Gastroesophageal sphincter (tissue), 4 donors: ENCODE measurements at regions not wholly inside any gene's neighbourhood (a gene's known extent, or its start where the extent isn't known, plus 50 kb on each side); places are given as distances from the start of the nearest gene placed in this dataset.

Experiments used
- ATAC-seq: fragments of 150-250 bp; one replicate; pipeline ENCODE4 v1.9.1; 2016; ENCODE audit warnings: mild to moderate bottlenecking, moderate library complexity
- H3K27ac ChIP-seq, 4 donors: fragments of 200-600 bp; sonication (generic) in 3 of 4; 1 replicate in 3 of 4; 2 replicates in 1 of 4; pipeline ENCODE4 v1.5.1; 2016 to 2019
- H3K27me3 ChIP-seq: fragments of 200-600 bp; sonication (generic); one replicate; pipeline ENCODE4 v1.5.1; 2019
- H3K36me3 ChIP-seq, 2 donors: fragments of 200-600 bp; sonication (generic); one replicate each; pipeline ENCODE4 v1.5.1; 2019; ENCODE audit warnings: control low read depth in 1 of 2
- H3K4me1 ChIP-seq, 3 donors: fragments of 200-600 bp; sonication (generic); 1 replicate in 2 of 3; 2 replicates in 1 of 3; pipeline ENCODE4 v1.5.1; 2016 to 2019; ENCODE audit warnings: control low read depth in 2 of 3
- H3K4me3 ChIP-seq, 2 donors: fragments of 200-600 bp; sonication (generic); one replicate each; pipeline ENCODE4 v1.5.1; 2019; ENCODE audit warnings: mild to moderate bottlenecking in 1 of 2, moderate library complexity in 1 of 2
- H3K9me3 ChIP-seq, 3 donors: fragments of 200-600 bp; sonication (generic); one replicate each; pipeline ENCODE4 v1.5.1; 2017 to 2019; ENCODE audit warnings: control low read depth in 2 of 3
- EP300 ChIP-seq: sonication (generic); formaldehyde crosslinking; IDR thresholded peaks from one replicate; pipeline ENCODE4 v1.6.1; 2017; ENCODE audit warnings: antibody characterized with exemption, mild to moderate bottlenecking
- POLR2A ChIP-seq, 2 donors: fragments of 450-650 bp; IDR thresholded peaks; one replicate each; pipeline ENCODE4 v1.6.1; 2017; ENCODE audit warnings: antibody characterized with exemption in 2 of 2, mild to moderate bottlenecking in 2 of 2, moderate library complexity in 1 of 2
- POLR2AphosphoS5 ChIP-seq: sonication (generic); formaldehyde crosslinking; IDR thresholded peaks from one replicate; pipeline ENCODE4 v1.6.1; 2017; ENCODE audit warnings: antibody characterized with exemption
- WGBS, 2 donors: methylation state at CpG; one replicate each; pipeline ENCODE4 v1.1.5; 2018; ENCODE audit warnings: low coverage in 1 of 2; 5-methylcytosine and 5-hydroxymethylcytosine counted together
- TF ChIP-seq, protein P1 (sequence below), 4 experiments: fragments of 200-600 bp in 2 of 4; fragments of 450-650 bp in 2 of 4; sonication (generic) in 1 of 4; IDR thresholded peaks; one replicate each; pipeline ENCODE4 v1.5.1; 2017 to 2019; ENCODE audit warnings: antibody characterized with exemption in 4 of 4, mild to moderate bottlenecking in 2 of 4, moderate library complexity in 2 of 4

DNA sequence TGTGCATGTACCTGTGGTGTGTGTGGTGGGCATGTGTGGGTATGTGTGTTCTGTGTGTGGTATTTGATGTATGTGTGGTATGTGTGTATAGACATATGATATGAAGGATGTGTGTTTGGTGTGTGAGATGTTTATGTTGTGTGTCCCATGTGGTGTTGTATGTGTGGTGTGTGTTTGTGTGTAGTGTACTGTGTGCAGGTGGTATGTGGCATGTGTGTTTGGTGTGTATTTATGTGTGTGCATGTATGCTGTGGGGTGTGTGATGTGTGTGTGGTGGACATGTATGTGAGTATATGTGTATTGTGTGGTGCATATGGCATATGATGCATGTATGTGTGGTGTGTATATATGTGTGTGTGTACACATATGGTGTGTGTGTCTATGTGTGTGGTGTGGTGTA, 718.8 kb upstream of the SOX11 start:
- no peak for ATAC-seq

DNA sequence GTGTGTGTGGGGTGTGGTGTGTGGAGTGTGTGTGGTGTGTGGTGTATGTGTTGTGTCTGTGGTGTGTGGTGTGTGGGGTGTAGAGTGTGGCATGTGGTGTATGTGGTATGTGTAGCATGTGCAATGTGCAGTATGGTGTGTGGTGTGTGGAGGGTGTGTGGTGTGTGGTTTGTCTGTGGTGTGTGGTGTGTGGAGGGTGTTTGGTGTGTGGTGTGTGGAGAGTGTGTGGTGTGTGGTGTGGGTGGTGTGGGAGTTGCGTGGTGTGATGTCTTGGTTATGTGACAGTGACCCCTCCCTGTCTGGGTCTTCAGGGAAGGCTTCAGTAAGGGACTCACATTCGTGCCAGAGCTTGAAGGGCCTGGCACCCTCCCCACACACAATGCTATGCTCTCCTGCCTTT, 718.2 kb upstream of the SOX11 start:
- 60% methylated on average over 1 of the region's 2 CpGs; no CpG with 5 or more reads in 1 of the 2 donors for WGBS, 2 donors
- Histone ChIP-seq H3K9me3 (no peaks in the 10 kb centered on the region), H3K36me3 (no peaks in the 10 kb centered on the region), H3K4me1 (no peaks in the 10 kb centered on the region), H3K27ac (no peak overlapping the region), H3K27me3 (no peaks in the 10 kb centered on the region), H3K4me3 (no peak overlapping the region)
- peak; percentile 56 for ATAC-seq
- TF ChIP-seq POLR2AphosphoS5: no peak
- TF ChIP-seq, protein P1, sequence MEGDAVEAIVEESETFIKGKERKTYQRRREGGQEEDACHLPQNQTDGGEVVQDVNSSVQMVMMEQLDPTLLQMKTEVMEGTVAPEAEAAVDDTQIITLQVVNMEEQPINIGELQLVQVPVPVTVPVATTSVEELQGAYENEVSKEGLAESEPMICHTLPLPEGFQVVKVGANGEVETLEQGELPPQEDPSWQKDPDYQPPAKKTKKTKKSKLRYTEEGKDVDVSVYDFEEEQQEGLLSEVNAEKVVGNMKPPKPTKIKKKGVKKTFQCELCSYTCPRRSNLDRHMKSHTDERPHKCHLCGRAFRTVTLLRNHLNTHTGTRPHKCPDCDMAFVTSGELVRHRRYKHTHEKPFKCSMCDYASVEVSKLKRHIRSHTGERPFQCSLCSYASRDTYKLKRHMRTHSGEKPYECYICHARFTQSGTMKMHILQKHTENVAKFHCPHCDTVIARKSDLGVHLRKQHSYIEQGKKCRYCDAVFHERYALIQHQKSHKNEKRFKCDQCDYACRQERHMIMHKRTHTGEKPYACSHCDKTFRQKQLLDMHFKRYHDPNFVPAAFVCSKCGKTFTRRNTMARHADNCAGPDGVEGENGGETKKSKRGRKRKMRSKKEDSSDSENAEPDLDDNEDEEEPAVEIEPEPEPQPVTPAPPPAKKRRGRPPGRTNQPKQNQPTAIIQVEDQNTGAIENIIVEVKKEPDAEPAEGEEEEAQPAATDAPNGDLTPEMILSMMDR (IDR thresholded peaks at IDR 0.05): no peak
- TF ChIP-seq POLR2A (IDR thresholded peaks at IDR 0.05): no peak

More for the DNA sequence above, 718.8 kb upstream of the SOX11 start:
- Histone ChIP-seq H3K27me3 (no peaks in the 10 kb centered on the region), H3K36me3 (no peaks in the 10 kb centered on the region), H3K4me1 (no peaks in the 10 kb centered on the region), H3K4me3 (no peak overlapping the region), H3K27ac (no peak overlapping the region), H3K9me3 (no peaks in the 10 kb centered on the region)
- TF ChIP-seq POLR2AphosphoS5 (no peak), EP300 (no peak), POLR2A (IDR thresholded peaks at IDR 0.05) (no peak)
- TF ChIP-seq, protein P1 (IDR thresholded peaks at IDR 0.05): no peak

DNA sequence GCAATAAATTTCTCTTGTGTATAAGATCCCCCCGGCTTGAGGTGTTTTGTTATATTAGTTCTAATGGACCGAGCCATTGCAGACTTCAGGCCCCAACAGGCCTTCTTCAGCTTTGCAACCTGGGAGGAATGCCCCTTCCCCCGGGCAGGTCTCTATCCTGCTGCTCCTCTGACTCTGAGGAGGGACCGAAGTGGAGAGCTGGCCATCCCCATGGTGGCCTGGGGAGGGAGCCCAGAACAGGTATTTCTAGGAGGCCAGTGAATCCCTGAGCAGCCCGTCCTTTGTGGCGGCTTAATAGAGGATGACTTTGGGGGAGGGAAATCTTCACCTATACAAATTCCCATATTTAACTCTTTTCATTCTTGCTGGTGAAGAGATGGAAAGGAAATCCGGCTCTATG, 715.8 kb upstream of the SOX11 start:
- no peak for ATAC-seq
- no peaks in the 10 kb centered on the region for H3K27me3 ChIP-seq
- no peaks in the 10 kb centered on the region for H3K36me3 ChIP-seq
- TF ChIP-seq POLR2A (IDR thresholded peaks at IDR 0.05) (no peak), POLR2AphosphoS5 (no peak), EP300 (no peak)
- TF ChIP-seq, protein P1 (IDR thresholded peaks at IDR 0.05): no peak
- H3K9me3 ChIP-seq: no peaks in the 10 kb centered on the region
- H3K4me1 ChIP-seq: no peaks in the 10 kb centered on the region
- WGBS, 2 donors: 83 to 100% methylated on average over 1 to 2 of the region's 7 CpGs
- H3K4me3 ChIP-seq: no peak overlapping the region
- H3K27ac ChIP-seq: no peak overlapping the region

DNA sequence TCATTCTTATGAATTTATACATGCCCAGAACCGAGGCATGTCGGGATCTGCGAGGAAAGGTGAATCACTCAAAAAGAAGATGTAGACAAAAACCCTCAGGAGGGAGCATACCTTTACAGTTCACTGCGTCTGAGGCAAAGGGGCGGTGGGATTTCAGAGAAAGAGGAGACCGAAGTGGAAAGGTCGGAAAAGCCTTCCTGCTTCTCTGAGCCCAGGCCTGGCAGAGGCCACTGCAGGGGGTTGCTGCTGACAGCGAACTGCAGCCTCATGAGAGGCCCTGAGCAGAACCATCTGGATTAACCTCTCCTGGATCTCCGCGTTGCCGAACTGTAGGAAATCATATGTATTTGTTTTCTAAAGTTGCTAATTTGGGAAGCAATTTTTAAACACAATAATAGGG, 713.1 kb upstream of the SOX11 start:
- Histone ChIP-seq H3K27me3 (no peaks in the 10 kb centered on the region), H3K36me3 (no peaks in the 10 kb centered on the region), H3K4me1 (no peaks in the 10 kb centered on the region), H3K4me3 (no peak overlapping the region), H3K9me3 (no peaks in the 10 kb centered on the region), H3K27ac (no peak overlapping the region)
- no peak for ATAC-seq
- TF ChIP-seq POLR2AphosphoS5: no peak
- TF ChIP-seq, protein P1 (IDR thresholded peaks at IDR 0.05): no peak
- no peak for TF ChIP-seq EP300
- no peak for TF ChIP-seq POLR2A (IDR thresholded peaks at IDR 0.05)
- WGBS, 2 donors: 76 to 81% methylated on average over 5 to 11 of the region's 11 CpGs

DNA sequence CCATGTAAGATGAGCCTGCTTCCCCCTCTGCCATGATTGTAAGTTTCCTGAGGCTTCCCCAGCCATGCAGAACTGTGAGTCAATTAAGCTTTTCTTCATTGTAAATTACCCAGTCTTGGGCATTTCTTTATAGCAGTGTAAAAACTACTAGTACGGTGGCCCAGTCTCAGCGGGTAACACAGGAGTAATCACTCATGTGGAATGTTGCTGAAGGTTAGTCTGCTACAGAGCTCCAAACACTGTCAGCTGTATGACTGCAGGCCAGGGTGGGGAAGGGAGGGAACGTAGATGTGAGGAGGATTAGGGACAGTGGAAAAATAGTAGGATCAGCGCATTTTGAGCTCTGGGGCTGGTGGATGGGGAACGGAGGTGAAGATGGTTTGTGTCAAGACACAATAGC, 711.2 kb upstream of the SOX11 start:
- 43 to 54% methylated on average over 3 to 4 of the region's 5 CpGs for WGBS, 2 donors
- TF ChIP-seq EP300: no peak
- no peak for TF ChIP-seq POLR2A (IDR thresholded peaks at IDR 0.05)
- TF ChIP-seq, protein P1 (IDR thresholded peaks at IDR 0.05): no peak
- no peak for TF ChIP-seq POLR2AphosphoS5
- Histone ChIP-seq H3K27ac (no peak overlapping the region), H3K36me3 (no peaks in the 10 kb centered on the region), H3K4me3 (no peak overlapping the region), H3K9me3 (no peaks in the 10 kb centered on the region), H3K4me1 (no peaks in the 10 kb centered on the region), H3K27me3 (no peaks in the 10 kb centered on the region)
- no peak for ATAC-seq
